Endodermal cell (in vitro differentiated cells): ENCODE measurements at regions not wholly inside any gene's neighbourhood (a gene's known extent, or its start where the extent isn't known, plus 50 kb on each side); places are given as distances from the start of the nearest gene placed in this dataset.
A peak's percentile ranks its signal among the peaks of the same experiment; 100 is the strongest.

Experiments used
- DNase-seq: peaks from one replicate; pipeline ENCODE4 v3.0.0-alpha.2; 2017
- H3K27ac ChIP-seq: 2 replicates; pipeline ENCODE4 v1.5.1; 2013; ENCODE audit warnings: mild to moderate bottlenecking, low read depth, low read length, moderate library complexity
- H3K27me3 ChIP-seq: 2 replicates; pipeline ENCODE4 v1.6.1; 2013; ENCODE audit warnings: mild to moderate bottlenecking, low read length, moderate library complexity; ENCODE audit not compliant: insufficient read depth, control insufficient read depth, poor library complexity, severe bottlenecking
- H3K36me3 ChIP-seq: 2 replicates; pipeline ENCODE4 v1.7.0; 2013; ENCODE audit warnings: mild to moderate bottlenecking, low read length, moderate library complexity; ENCODE audit not compliant: control insufficient read depth, insufficient read depth
- H3K4me1 ChIP-seq: one replicate; pipeline ENCODE4 v1.7.0; 2013; ENCODE audit warnings: low read length; ENCODE audit not compliant: control insufficient read depth, insufficient read depth
- H3K4me3 ChIP-seq: 2 replicates; pipeline ENCODE4 v1.5.1; 2013; ENCODE audit warnings: mild to moderate bottlenecking, low read length, moderate library complexity
- H3K9ac ChIP-seq: 2 replicates; pipeline ENCODE4 v1.6.1; 2013; ENCODE audit warnings: mild to moderate bottlenecking, low read length, moderate library complexity; ENCODE audit not compliant: poor library complexity, severe bottlenecking; ENCODE audit errors: extremely low read depth
- H3K9me3 ChIP-seq: 2 replicates; pipeline ENCODE4 v1.6.1; 2013; ENCODE audit warnings: mild to moderate bottlenecking, low read length, moderate library complexity; ENCODE audit not compliant: control insufficient read depth
- H3K27ac Mint-ChIP-seq: 2 replicates; pipeline ENCODE4 v1.8.0; 2020; ENCODE audit warnings: mixed read lengths
- H3K27me3 Mint-ChIP-seq: 2 replicates; pipeline ENCODE4 v1.8.0; 2021; ENCODE audit warnings: mild to moderate bottlenecking, mixed read lengths; ENCODE audit not compliant: insufficient read depth
- H3K36me3 Mint-ChIP-seq: 2 replicates; pipeline ENCODE4 v1.8.0; 2020; ENCODE audit warnings: low read depth, mixed read lengths
- H3K4me1 Mint-ChIP-seq: 2 replicates; pipeline ENCODE4 v1.8.0; 2020; ENCODE audit warnings: mixed read lengths
- H3K4me3 Mint-ChIP-seq: 2 replicates; pipeline ENCODE4 v1.8.0; 2020; ENCODE audit warnings: mild to moderate bottlenecking, moderate library complexity, mixed read lengths
- H3K9me3 Mint-ChIP-seq: 2 replicates; pipeline ENCODE4 v1.8.0; 2020; ENCODE audit warnings: mild to moderate bottlenecking, mixed read lengths
- CTCF ChIP-seq: fragments of 200-600 bp; sonication (generic); conservative IDR thresholded peaks from 2 replicates; pipeline ENCODE4 v1.5.0; 2021; ENCODE audit warnings: antibody characterized with exemption, mild to moderate bottlenecking
- WGBS, 2 experiments: methylation state at CpG; one replicate each; pipeline versions ENCODE4 v1.1.5 to v1.1.7; 2013; ENCODE audit warnings: missing lambda C conversion rate in 2 of 2, mixed read lengths in 1 of 2; ENCODE audit not compliant: insufficient coverage in 1 of 2, insufficient read length in 1 of 2; 5-methylcytosine and 5-hydroxymethylcytosine counted together

- Mint-ChIP-seq H3K36me3 (no peaks in the 10 kb centered on the region), H3K9me3 (peaks cover 12% of the 10 kb centered on the region), H3K4me1 (peaks cover 10% of the 10 kb centered on the region), H3K27ac (no peak overlapping the region), H3K4me3 (no peak overlapping the region), H3K27me3 (peaks cover 57% of the 10 kb centered on the region)
- DNase-seq, result no peak
- H3K36me3 ChIP-seq, result no peaks in the 10 kb centered on the region
- peak; percentile 58 for TF ChIP-seq CTCF
- no peak overlapping the region for H3K27ac ChIP-seq
- 83 to 100% methylated on average over 1 of the region's 1 CpG for WGBS, 2 experiments
- no peak overlapping the region for H3K9ac ChIP-seq
- H3K4me3 ChIP-seq, result no peak overlapping the region
- H3K27me3 ChIP-seq, result peaks cover 34% of the 10 kb centered on the region
- H3K4me1 ChIP-seq, result no peaks in the 10 kb centered on the region
- H3K9me3 ChIP-seq, result peaks cover 6% of the 10 kb centered on the region
Observed at GRCh38 chr1:38615680-38616079, 243.9 kb downstream of the RRAGC start.

GRCh38 chr1:38614861-38615260 is 244.7 kb downstream of the RRAGC start:
- Histone ChIP-seq H3K36me3 (no peaks in the 10 kb centered on the region), H3K9ac (no peak overlapping the region), H3K4me1 (no peaks in the 10 kb centered on the region), H3K9me3 (peaks cover 6% of the 10 kb centered on the region), H3K27me3 (peaks cover 41% of the 10 kb centered on the region), H3K4me3 (no peak overlapping the region), H3K27ac (no peak overlapping the region)
- H3K27me3 Mint-ChIP-seq, result peaks cover 61% of the 10 kb centered on the region
- no peak for DNase-seq
- peaks cover 12% of the 10 kb centered on the region for H3K9me3 Mint-ChIP-seq
- no peak overlapping the region for H3K27ac Mint-ChIP-seq
- peaks cover 10% of the 10 kb centered on the region for H3K4me1 Mint-ChIP-seq
- no peaks in the 10 kb centered on the region for H3K36me3 Mint-ChIP-seq
- no peak overlapping the region for H3K4me3 Mint-ChIP-seq
- 48 to 72% methylated on average over 3 of the region's 3 CpGs for WGBS, 2 experiments
- no peak for TF ChIP-seq CTCF

- no peak for DNase-seq
- Histone ChIP-seq H3K4me1 (no peaks in the 10 kb centered on the region), H3K9ac (no peak overlapping the region), H3K27me3 (peaks cover 40% of the 10 kb centered on the region), H3K36me3 (no peaks in the 10 kb centered on the region), H3K4me3 (no peak overlapping the region), H3K9me3 (peaks cover 6% of the 10 kb centered on the region), H3K27ac (peak overlapping the region; percentile 62)
- Mint-ChIP-seq H3K36me3 (no peaks in the 10 kb centered on the region), H3K9me3 (peaks cover 12% of the 10 kb centered on the region), H3K4me1 (peaks cover 10% of the 10 kb centered on the region), H3K4me3 (no peak overlapping the region), H3K27ac (no peak overlapping the region), H3K27me3 (peaks cover 68% of the 10 kb centered on the region)
- 82 to 94% methylated on average over 5 to 8 of the region's 8 CpGs for WGBS, 2 experiments
- TF ChIP-seq CTCF, result no peak
Observed at GRCh38 chr1:38613996-38614395, 245.6 kb downstream of the RRAGC start.
